Peyer's patch (tissue), 4 donors: ENCODE measurements at regions not wholly inside any gene's neighbourhood (a gene's known extent, or its start where the extent isn't known, plus 50 kb on each side); places are given as distances from the start of the nearest gene placed in this dataset.

Source experiments
- DNase-seq, 3 donors: peaks; one replicate each; pipeline ENCODE4 v3.0.0-alpha.2; 2017 to 2019
- H3K27ac ChIP-seq, 4 donors: fragments of 200-600 bp; sonication (generic); one replicate each; pipeline ENCODE4 v1.5.1; 2016 to 2019
- H3K27me3 ChIP-seq, 2 donors: fragments of 200-600 bp; sonication (generic); one replicate each; pipeline ENCODE4 v1.5.1; 2019
- H3K36me3 ChIP-seq, 3 donors: fragments of 200-600 bp; sonication (generic); one replicate each; pipeline ENCODE4 v1.5.1; 2016 to 2019
- H3K4me1 ChIP-seq, 4 donors: fragments of 200-600 bp; sonication (generic); one replicate each; pipeline ENCODE4 v1.5.1; 2016 to 2019
- H3K4me3 ChIP-seq, 4 donors: fragments of 200-600 bp; sonication (generic); 1 replicate in 3 of 4; 2 replicates in 1 of 4; pipeline ENCODE4 v1.5.1; 2016 to 2019; ENCODE audit warnings: mild to moderate bottlenecking in 1 of 4
- H3K9me3 ChIP-seq, 4 donors: fragments of 200-600 bp; sonication (generic); one replicate each; pipeline ENCODE4 v1.5.1; 2016 to 2019; ENCODE audit warnings: mild to moderate bottlenecking in 1 of 4
- CTCF ChIP-seq, 6 experiments: fragments of 450-650 bp in 4 of 6; fragments of 200-600 bp in 2 of 6; sonication (generic) in 1 of 6; IDR thresholded peaks; one replicate each; pipeline ENCODE4 v1.5.1; 2017 to 2019; ENCODE audit warnings: antibody characterized with exemption in 6 of 6, mild to moderate bottlenecking in 3 of 6, moderate library complexity in 1 of 6
- POLR2A ChIP-seq, 2 donors: fragments of 450-650 bp; IDR thresholded peaks; one replicate each; pipeline ENCODE4 v1.5.1; 2017; ENCODE audit warnings: antibody characterized with exemption in 2 of 2, mild to moderate bottlenecking in 2 of 2, moderate library complexity in 2 of 2

- H3K27ac ChIP-seq = no peak overlapping the region
- peaks cover 0 to 5% (median 0%) of the 10 kb centered on the region in 4 donors for H3K4me1 ChIP-seq
- no peak for TF ChIP-seq POLR2A (IDR thresholded peaks at IDR 0.05)
- peak in 2 of 3 donors; percentile 8 to 41 for DNase-seq
- no peaks in the 10 kb centered on the region for H3K27me3 ChIP-seq
- H3K4me3 ChIP-seq = no peak overlapping the region
- H3K36me3 ChIP-seq = no peaks in the 10 kb centered on the region
- H3K9me3 ChIP-seq = no peaks in the 10 kb centered on the region
Measured at GRCh38 chr6:167570460-167571400, 245.8 kb downstream of the TTLL2 start.

GRCh38 chr6:167571550-167571949 is 246.7 kb downstream of the TTLL2 start:
- TF ChIP-seq POLR2A (IDR thresholded peaks at IDR 0.05) (no peak), CTCF (IDR thresholded peaks at IDR 0.05) (no peak)

GRCh38 chr6:167572106-167572505 is 247.2 kb downstream of the TTLL2 start:
- TF ChIP-seq CTCF (IDR thresholded peaks at IDR 0.05) (no peak), POLR2A (IDR thresholded peaks at IDR 0.05) (no peak)
- Histone ChIP-seq H3K27me3 (no peaks in the 10 kb centered on the region), H3K36me3 (no peaks in the 10 kb centered on the region), H3K4me3 (no peak overlapping the region), H3K27ac (no peak overlapping the region), H3K4me1 (no peaks in the 10 kb centered on the region), H3K9me3 (peaks cover 0 to 3% (median 0%) of the 10 kb centered on the region in 4 donors)
- peak in 1 of 3 donors; percentile 4 for DNase-seq

More at GRCh38 chr6:167571550-167571949, 246.7 kb downstream of the TTLL2 start:
- Histone ChIP-seq H3K27ac (no peak overlapping the region), H3K36me3 (no peaks in the 10 kb centered on the region), H3K27me3 (no peaks in the 10 kb centered on the region), H3K4me1 (no peaks in the 10 kb centered on the region), H3K9me3 (peaks cover 0 to 3% (median 0%) of the 10 kb centered on the region in 4 donors), H3K4me3 (no peak overlapping the region)
- DNase-seq = no peak

GRCh38 chr6:167572841-167573271 is 248.0 kb downstream of the TTLL2 start:
- Histone ChIP-seq H3K4me1 (no peaks in the 10 kb centered on the region), H3K36me3 (no peaks in the 10 kb centered on the region), H3K27ac (no peak overlapping the region), H3K27me3 (no peaks in the 10 kb centered on the region), H3K4me3 (no peak overlapping the region), H3K9me3 (peaks cover 0 to 3% (median 0%) of the 10 kb centered on the region in 4 donors)
- DNase-seq = peak in 1 of 3 donors; percentile 2
- TF ChIP-seq POLR2A (IDR thresholded peaks at IDR 0.05) (no peak), CTCF (IDR thresholded peaks at IDR 0.05) (no peak)

- H3K4me1 ChIP-seq = no peaks in the 10 kb centered on the region
- no peak for TF ChIP-seq CTCF (IDR thresholded peaks at IDR 0.05)
- TF ChIP-seq POLR2A (IDR thresholded peaks at IDR 0.05) = no peak
- peak in 1 of 3 donors; percentile 13 for DNase-seq
- no peak overlapping the region for H3K4me3 ChIP-seq
- no peak overlapping the region for H3K27ac ChIP-seq
- H3K36me3 ChIP-seq = no peaks in the 10 kb centered on the region
- H3K27me3 ChIP-seq = no peaks in the 10 kb centered on the region
- H3K9me3 ChIP-seq = peaks cover 0 to 3% (median 0%) of the 10 kb centered on the region in 4 donors
Measured at GRCh38 chr6:167573461-167574215, 248.8 kb downstream of the TTLL2 start.
